Endothelial cell of umbilical vein (primary cell): ENCODE measurements at regions not wholly inside any gene's neighbourhood (a gene's known extent, or its start where the extent isn't known, plus 50 kb on each side); places are given as distances from the start of the nearest gene placed in this dataset.

Source experiments
- BruUV-seq: library from RNA; stranded (reverse); fragments of 400-500 nt; replicated peaks from 2 replicates; lab custom pipeline; 2021; lab: Mats Ljungman, UMichigan
- CTCF ChIA-PET: fragments of 300-600, 350-600 bp; sonication (Branson Sonifier 250); formaldehyde crosslinking; loops from one replicate; lab custom pipeline; 2021; ENCODE audit warnings: antibody characterized with exemption, inconsistent platforms; lab: Charles Lee
- POLR2A ChIA-PET: fragments of 300-600, 350-600 bp; sonication (Branson Sonifier 250); formaldehyde crosslinking; loops from one replicate; lab custom pipeline; 2021; ENCODE audit warnings: antibody characterized with exemption, inconsistent platforms; lab: Charles Lee
- DNase-seq: peaks from one replicate; pipeline ENCODE4 v3.0.0-alpha.2; 2011; ENCODE audit warnings: low read depth, low spot score
- FAIRE-seq: peaks from 2 replicates; lab custom pipeline; 2011; peaks lifted over from hg19 to GRCh38; lab: Jason Lieb, UNC
- H2AFZ ChIP-seq: 2 replicates; pipeline ENCODE4 v1.6.0; 2012; ENCODE audit warnings: low read depth, low read length, control low read depth, inconsistent platforms
- H3K27ac ChIP-seq: 2 replicates; pipeline ENCODE4 v1.5.1; 2011; ENCODE audit warnings: low read depth, mild to moderate bottlenecking, control low read depth, low read length, moderate library complexity; ENCODE audit not compliant: insufficient read depth
- H3K27me3 ChIP-seq, 2 experiments: 2 replicates each; pipeline versions ENCODE4 v1.6.0 to v1.6.1; 2011; ENCODE audit warnings: low read length in 2 of 2, mixed read lengths in 1 of 2; ENCODE audit not compliant: control insufficient read depth in 2 of 2, insufficient read depth in 2 of 2
- H3K36me3 ChIP-seq, 2 experiments: 2 replicates in 1 of 2; 3 replicates in 1 of 2; pipeline ENCODE4 v1.5.1; 2011; ENCODE audit warnings: low read length in 2 of 2, mild to moderate bottlenecking in 1 of 2, moderate library complexity in 1 of 2; ENCODE audit not compliant: control insufficient read depth in 2 of 2, insufficient read depth in 2 of 2; ENCODE audit errors: extremely low read depth in 1 of 2
- H3K4me1 ChIP-seq: 3 replicates; pipeline ENCODE4 v1.5.1; 2011; ENCODE audit warnings: mild to moderate bottlenecking, low read length; ENCODE audit not compliant: control insufficient read depth, insufficient read depth; ENCODE audit errors: extremely low read depth
- H3K4me2 ChIP-seq: 2 replicates; pipeline ENCODE4 v1.6.1; 2011; ENCODE audit warnings: low read length, control low read depth, mixed read lengths; ENCODE audit not compliant: insufficient read depth
- H3K4me3 ChIP-seq, 3 experiments: fragments of 200-600 bp in 1 of 3; sonication (generic), shearing (Covaris generic) in 1 of 3; replicated peaks in 1 of 3; 2 replicates each; pipeline ENCODE4 v1.5.1; 2011 to 2016; ENCODE audit warnings: control low read depth in 3 of 3, low read length in 3 of 3, mild to moderate bottlenecking in 2 of 3, inconsistent platforms in 1 of 3, low read depth in 1 of 3, moderate library complexity in 1 of 3; ENCODE audit not compliant: insufficient read depth in 1 of 3
- H3K79me2 ChIP-seq: 2 replicates; pipeline ENCODE4 v1.6.0; 2012; ENCODE audit warnings: low read length, inconsistent platforms; ENCODE audit not compliant: control insufficient read depth, insufficient read depth
- H3K9ac ChIP-seq: replicated peaks from 2 replicates; pipeline ENCODE3; 2011; ENCODE audit warnings: low read length, control low read depth; ENCODE audit not compliant: insufficient read depth; ENCODE audit errors: extremely low read depth
- H3K9me1 ChIP-seq: replicated peaks from 3 replicates; pipeline ENCODE4 v1.6.0; 2011; ENCODE audit warnings: mild to moderate bottlenecking, low read length; ENCODE audit not compliant: control insufficient read depth, insufficient read depth; ENCODE audit errors: extremely low read depth
- H3K9me3 ChIP-seq: replicated peaks from 2 replicates; pipeline ENCODE4 v1.5.1; 2012; ENCODE audit warnings: low read length, inconsistent platforms; ENCODE audit not compliant: control insufficient read depth, insufficient read depth
- H4K20me1 ChIP-seq: replicated peaks from 2 replicates; pipeline ENCODE3; 2011; ENCODE audit warnings: mild to moderate bottlenecking, low read length; ENCODE audit not compliant: control insufficient read depth, insufficient read depth; ENCODE audit errors: extremely low read depth
- CTCF ChIP-seq, 2 donors: IDR thresholded peaks; 1 replicate in 1 of 2; 2 replicates in 1 of 2; pipeline ENCODE4 v1.5.1; 2011; ENCODE audit warnings: low read length in 2 of 2, mild to moderate bottlenecking in 2 of 2, moderate library complexity in 2 of 2, control low read depth in 1 of 2, inconsistent platforms in 1 of 2, low read depth in 1 of 2; ENCODE audit not compliant: insufficient read depth in 1 of 2; ENCODE audit errors: extremely low read depth in 1 of 2
- EZH2 ChIP-seq: IDR thresholded peaks from 2 replicates; pipeline ENCODE4 v1.6.1; 2012; ENCODE audit warnings: borderline replicate concordance, low read depth, mild to moderate bottlenecking, moderate library complexity, low read length, inconsistent platforms; ENCODE audit not compliant: severe bottlenecking
- FOS ChIP-seq: IDR thresholded peaks from 2 replicates; pipeline ENCODE4 v1.6.1; 2011; ENCODE audit warnings: mild to moderate bottlenecking, low read length, moderate library complexity, borderline replicate concordance; ENCODE audit not compliant: insufficient read depth
- GATA2 ChIP-seq: IDR thresholded peaks from 2 replicates; pipeline ENCODE4 v1.7.0; 2011; ENCODE audit warnings: low read depth, mild to moderate bottlenecking, moderate library complexity, mixed read lengths, low read length; ENCODE audit not compliant: insufficient read length, insufficient read depth
- JUN ChIP-seq: IDR thresholded peaks from 2 replicates; pipeline ENCODE4 v1.6.1; 2011; ENCODE audit warnings: borderline replicate concordance, low read depth; ENCODE audit not compliant: insufficient read length, insufficient read depth
- MYC ChIP-seq: IDR thresholded peaks from one replicate; pipeline ENCODE4 v1.6.1; 2011; ENCODE audit warnings: mild to moderate bottlenecking, low read depth, low read length
- POLR2A ChIP-seq: IDR thresholded peaks from 2 replicates; pipeline ENCODE4 v1.6.1; 2012; ENCODE audit warnings: low read depth, mild to moderate bottlenecking, control low read depth, low read length
- POLR2AphosphoS5 ChIP-seq: IDR thresholded peaks from 2 replicates; pipeline ENCODE4 v1.6.1; 2012; ENCODE audit warnings: low read depth, mild to moderate bottlenecking, control low read depth, low read length, moderate library complexity; ENCODE audit not compliant: insufficient read depth
- dilution Hi-C: fragments of 300-500 bp; cut with MboI; formaldehyde crosslinking; loops from one replicate; pipeline ENCODE4 v1.15.0; 2019; ENCODE audit warnings: low sequenced_read_pairs; ENCODE audit not compliant: extremely low pct_ligation_motif_present
- intact Hi-C: fragments of 100-400 bp; cut with micrococcal nuclease; formaldehyde crosslinking; loops from one replicate; pipeline ENCODE4 v1.10.0; 2022
- TF ChIP-seq, protein P1 (sequence below): IDR thresholded peaks from 2 replicates; pipeline ENCODE4 v1.6.1; 2011; ENCODE audit not compliant: insufficient read depth, insufficient read length

DNA sequence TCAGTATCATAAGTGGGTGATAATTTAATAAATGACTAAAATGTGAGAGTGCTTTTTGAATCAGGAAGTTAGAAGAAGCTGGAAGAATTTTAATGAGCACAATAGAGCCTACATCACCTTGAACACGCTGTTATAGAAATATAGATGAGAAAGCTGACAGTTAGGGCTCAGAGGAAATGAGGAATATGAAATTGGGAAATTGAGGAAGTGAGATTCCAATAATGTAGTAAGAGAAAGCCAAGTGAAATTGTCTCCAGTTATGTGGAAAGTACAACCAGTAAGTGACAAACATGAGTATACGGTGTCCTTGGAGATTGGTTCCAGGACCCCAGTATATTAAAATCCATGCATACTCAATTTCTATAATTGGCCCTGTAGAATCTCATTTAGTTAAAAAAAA lies 235.9 kb upstream of the FAM174A start:
- H3K27me3 ChIP-seq = no peaks in the 10 kb centered on the region
- no TSS peak for BruUV-seq
- dilution Hi-C loops = no loop called here

More for the DNA sequence above, 235.9 kb upstream of the FAM174A start:
- no peak overlapping the region for H3K4me3 ChIP-seq
- no peaks in the 10 kb centered on the region for H3K79me2 ChIP-seq
- no peaks in the 10 kb centered on the region for H3K4me1 ChIP-seq
- no peaks in the 10 kb centered on the region for H3K9me1 ChIP-seq
- FAIRE-seq (no peak), DNase-seq (no peak)
- no peak overlapping the region for H3K4me2 ChIP-seq
- no peak overlapping the region for H3K9ac ChIP-seq
- POLR2A ChIA-PET = no interaction called here
- H3K27ac ChIP-seq = no peak overlapping the region
- H4K20me1 ChIP-seq = no peaks in the 10 kb centered on the region
- H2AFZ ChIP-seq = no peak overlapping the region
- CTCF ChIA-PET = interaction anchor here (1.0 kb wide), 1 partner anchor 9 kb away, joined by 4 read pairs; no protein-coding TSS in a partner anchor
- no peaks in the 10 kb centered on the region for H3K9me3 ChIP-seq
- TF ChIP-seq GATA2 (no peak), MYC (no peak), POLR2AphosphoS5 (no peak), POLR2A (no peak), EZH2 (no peak), JUN (no peak), FOS (no peak), CTCF (IDR thresholded peaks at IDR 0.05; ENCODE audit: extremely low read depth in 1 of 2, insufficient read depth in 1 of 2, low read depth in 1 of 2, low read length in 2 of 2) (no peak)
- TF ChIP-seq, protein P1, sequence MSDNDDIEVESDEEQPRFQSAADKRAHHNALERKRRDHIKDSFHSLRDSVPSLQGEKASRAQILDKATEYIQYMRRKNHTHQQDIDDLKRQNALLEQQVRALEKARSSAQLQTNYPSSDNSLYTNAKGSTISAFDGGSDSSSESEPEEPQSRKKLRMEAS = no peak
- intact Hi-C loops = no loop called here
- no peaks in the 10 kb centered on the region for H3K36me3 ChIP-seq
